ENCODE measurements at regions not wholly inside any gene's neighbourhood (a gene's known extent, or its start where the extent isn't known, plus 50 kb on each side); places are given as distances from the start of the nearest gene placed in this dataset.

DNA sequence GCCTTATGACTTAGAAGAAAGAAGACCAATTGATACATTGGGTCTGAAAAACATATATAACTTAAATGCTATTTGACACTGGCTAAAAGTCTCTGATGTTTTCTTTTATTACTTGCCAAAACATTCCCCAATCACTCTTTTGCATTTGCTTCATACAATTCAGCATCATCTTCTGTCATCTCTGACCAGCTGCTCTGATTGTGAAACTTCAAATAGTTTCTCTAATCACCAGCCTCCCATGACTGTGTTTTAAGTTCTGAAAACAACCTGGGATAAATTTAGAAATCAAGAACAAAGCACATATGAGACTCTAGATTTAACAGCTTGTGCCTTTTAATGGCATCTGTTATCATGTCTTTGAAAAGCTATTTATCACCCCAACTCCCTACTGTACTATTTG is 208.4 kb upstream of the KCND2 start:
- TF ChIP-seq POLR2AphosphoS5 (IDR thresholded peaks at IDR 0.05; ENCODE audit: low read depth, low read length) (no peak), SPI1 (IDR thresholded peaks at IDR 0.05; ENCODE audit: low read depth, low read length) (no peak), POLR2A (IDR thresholded peaks at IDR 0.05; ENCODE audit: low read depth, low read length) (no peak), POU2F2 (IDR thresholded peaks at IDR 0.05; ENCODE audit: low read depth, low read length) (no peak), TAF1 (IDR thresholded peaks at IDR 0.05; ENCODE audit: low read depth, low read length) (no peak), PAX5 (IDR thresholded peaks at IDR 0.05; ENCODE audit: insufficient read depth, low read length, severe bottlenecking) (no peak)
